Progenitor cell of endocrine pancreas (in vitro differentiated cells): ENCODE measurements at regions not wholly inside any gene's neighbourhood (a gene's known extent, or its start where the extent isn't known, plus 50 kb on each side); places are given as distances from the start of the nearest gene placed in this dataset.
A peak's percentile ranks its signal among the peaks of the same experiment; 100 is the strongest.

ENCODE experiments used
- DNase-seq: peaks from one replicate; pipeline ENCODE4 v3.0.0; 2021; ENCODE audit warnings: low spot score; ENCODE audit not compliant: unreplicated experiment
- H3K27ac Mint-ChIP-seq: 2 replicates; pipeline ENCODE4 v1.8.0; 2021; ENCODE audit warnings: mild to moderate bottlenecking, moderate library complexity, mixed read lengths
- H3K27me3 Mint-ChIP-seq: 2 replicates; pipeline ENCODE4 v1.8.0; 2021; ENCODE audit warnings: mixed read lengths
- H3K36me3 Mint-ChIP-seq: 2 replicates; pipeline ENCODE4 v1.8.0; 2022; ENCODE audit warnings: mixed read lengths; ENCODE audit not compliant: insufficient read depth
- H3K4me1 Mint-ChIP-seq: 2 replicates; pipeline ENCODE4 v1.8.0; 2021; ENCODE audit warnings: low read depth, mixed read lengths
- H3K4me3 Mint-ChIP-seq: 2 replicates; pipeline ENCODE4 v1.8.0; 2021; ENCODE audit warnings: low read depth, mild to moderate bottlenecking, moderate library complexity, mixed read lengths
- H3K9me3 Mint-ChIP-seq: 2 replicates; pipeline ENCODE4 v1.8.0; 2021; ENCODE audit warnings: low read depth, mixed read lengths
- TF ChIP-seq, protein P1 (sequence below): fragments of 200-600 bp; sonication (generic); IDR thresholded peaks from one replicate; pipeline ENCODE4 v1.5.0; 2021; ENCODE audit warnings: antibody characterized with exemption, mild to moderate bottlenecking; ENCODE audit not compliant: unreplicated experiment

DNA sequence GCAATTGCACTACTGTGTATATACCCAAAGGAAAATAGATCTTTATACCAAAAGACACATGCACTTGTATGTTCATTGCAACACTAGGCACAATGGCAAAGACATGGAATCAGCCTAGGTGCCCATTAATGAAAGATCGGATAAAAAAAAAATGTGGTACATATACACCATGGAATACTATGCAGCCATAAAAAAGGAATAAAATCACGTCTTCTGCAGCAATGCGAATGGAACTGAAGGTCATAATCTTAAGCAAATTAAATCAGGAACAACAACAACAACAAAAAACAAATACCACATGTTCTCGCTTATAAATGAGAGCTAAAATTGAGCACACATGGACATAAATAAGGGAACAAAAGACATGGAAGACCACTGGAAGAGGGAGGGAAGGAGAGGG is 266.7 kb upstream of the CDH18 start:
- Mint-ChIP-seq H3K27me3 (no peaks in the 10 kb centered on the region), H3K36me3 (no peaks in the 10 kb centered on the region), H3K4me3 (no peak overlapping the region), H3K4me1 (no peaks in the 10 kb centered on the region), H3K9me3 (peaks cover 17% of the 10 kb centered on the region), H3K27ac (no peak overlapping the region)
- TF ChIP-seq, protein P1, sequence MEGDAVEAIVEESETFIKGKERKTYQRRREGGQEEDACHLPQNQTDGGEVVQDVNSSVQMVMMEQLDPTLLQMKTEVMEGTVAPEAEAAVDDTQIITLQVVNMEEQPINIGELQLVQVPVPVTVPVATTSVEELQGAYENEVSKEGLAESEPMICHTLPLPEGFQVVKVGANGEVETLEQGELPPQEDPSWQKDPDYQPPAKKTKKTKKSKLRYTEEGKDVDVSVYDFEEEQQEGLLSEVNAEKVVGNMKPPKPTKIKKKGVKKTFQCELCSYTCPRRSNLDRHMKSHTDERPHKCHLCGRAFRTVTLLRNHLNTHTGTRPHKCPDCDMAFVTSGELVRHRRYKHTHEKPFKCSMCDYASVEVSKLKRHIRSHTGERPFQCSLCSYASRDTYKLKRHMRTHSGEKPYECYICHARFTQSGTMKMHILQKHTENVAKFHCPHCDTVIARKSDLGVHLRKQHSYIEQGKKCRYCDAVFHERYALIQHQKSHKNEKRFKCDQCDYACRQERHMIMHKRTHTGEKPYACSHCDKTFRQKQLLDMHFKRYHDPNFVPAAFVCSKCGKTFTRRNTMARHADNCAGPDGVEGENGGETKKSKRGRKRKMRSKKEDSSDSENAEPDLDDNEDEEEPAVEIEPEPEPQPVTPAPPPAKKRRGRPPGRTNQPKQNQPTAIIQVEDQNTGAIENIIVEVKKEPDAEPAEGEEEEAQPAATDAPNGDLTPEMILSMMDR = no peak
- DNase-seq = no peak

DNA sequence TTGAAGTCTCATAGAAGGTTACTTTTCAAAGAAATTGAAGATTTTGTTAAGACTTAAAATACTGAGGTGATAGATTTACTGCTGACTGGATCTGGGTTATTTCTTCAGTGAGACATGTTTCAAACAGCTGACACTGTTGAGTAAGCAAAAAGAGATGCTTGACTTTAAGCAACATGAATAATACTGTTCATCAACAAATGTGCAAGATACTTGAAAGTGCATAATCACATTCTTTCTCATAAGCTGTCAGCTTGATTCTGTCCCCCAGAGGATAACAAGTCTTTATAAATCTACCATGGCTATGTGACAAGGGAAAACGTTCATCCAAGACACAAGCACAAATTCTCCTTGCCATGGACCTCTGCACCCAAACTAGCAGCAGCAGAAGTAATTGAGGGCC is 260.1 kb upstream of the CDH18 start:
- Mint-ChIP-seq H3K27ac (no peak overlapping the region), H3K4me3 (no peak overlapping the region), H3K4me1 (no peaks in the 10 kb centered on the region), H3K9me3 (peaks cover 3% of the 10 kb centered on the region), H3K36me3 (no peaks in the 10 kb centered on the region), H3K27me3 (no peaks in the 10 kb centered on the region)
- no peak for DNase-seq
- TF ChIP-seq, protein P1 = no peak

DNA sequence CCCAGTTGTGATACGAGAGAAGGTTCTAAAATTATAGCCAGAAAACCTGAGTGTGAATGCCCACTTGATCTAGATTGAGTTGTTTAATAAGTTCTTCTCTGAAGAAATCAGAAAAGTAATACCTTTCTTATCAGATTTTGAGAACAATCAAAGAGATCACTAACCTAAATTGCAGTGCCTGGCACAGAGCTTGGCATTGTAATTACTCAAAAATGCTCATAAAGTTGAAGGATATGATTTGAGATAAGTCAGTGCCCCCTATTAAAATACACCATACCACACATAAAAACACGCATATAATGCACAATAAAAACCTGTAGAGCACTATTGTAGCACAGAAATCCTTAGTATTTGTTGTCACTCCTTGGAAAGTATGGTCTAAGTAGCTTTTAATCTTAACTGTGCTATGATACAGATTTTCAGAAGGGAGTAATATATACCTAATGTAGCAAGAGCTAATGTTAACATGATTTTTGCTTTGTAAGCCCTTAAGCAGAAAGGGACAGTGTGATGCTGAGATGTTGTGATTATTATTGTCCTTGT is 257.5 kb upstream of the CDH18 start:
- H3K4me1 Mint-ChIP-seq = no peaks in the 10 kb centered on the region
- TF ChIP-seq, protein P1 = no peak
- H3K27me3 Mint-ChIP-seq = no peaks in the 10 kb centered on the region
- no peak overlapping the region for H3K4me3 Mint-ChIP-seq
- no peak for DNase-seq
- H3K27ac Mint-ChIP-seq = no peak overlapping the region
- peaks cover 2% of the 10 kb centered on the region for H3K9me3 Mint-ChIP-seq
- no peaks in the 10 kb centered on the region for H3K36me3 Mint-ChIP-seq

DNA sequence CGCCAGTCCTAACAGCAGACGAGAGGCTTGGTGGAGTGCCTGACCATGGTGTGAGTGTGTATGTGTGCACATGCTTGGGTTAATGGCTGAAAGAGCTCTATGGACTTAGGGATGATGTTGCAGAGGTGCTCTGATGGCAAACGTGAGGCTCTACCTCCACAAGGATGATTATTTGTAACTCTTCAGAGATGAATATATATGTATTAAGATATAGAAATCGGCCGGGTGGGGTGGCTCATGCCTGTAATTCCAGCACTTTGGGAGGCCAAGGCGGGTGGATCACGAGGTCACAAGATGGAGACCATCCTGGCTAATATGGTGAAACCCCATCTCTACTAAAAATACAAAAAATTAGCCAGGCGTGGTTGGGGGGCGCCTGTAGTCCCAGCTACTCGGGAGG is 253.4 kb upstream of the CDH18 start:
- Mint-ChIP-seq H3K4me1 (no peaks in the 10 kb centered on the region), H3K36me3 (no peaks in the 10 kb centered on the region), H3K27me3 (no peaks in the 10 kb centered on the region), H3K4me3 (no peak overlapping the region), H3K27ac (no peak overlapping the region), H3K9me3 (peaks cover 3% of the 10 kb centered on the region)
- TF ChIP-seq, protein P1 = no peak
- no peak for DNase-seq

DNA sequence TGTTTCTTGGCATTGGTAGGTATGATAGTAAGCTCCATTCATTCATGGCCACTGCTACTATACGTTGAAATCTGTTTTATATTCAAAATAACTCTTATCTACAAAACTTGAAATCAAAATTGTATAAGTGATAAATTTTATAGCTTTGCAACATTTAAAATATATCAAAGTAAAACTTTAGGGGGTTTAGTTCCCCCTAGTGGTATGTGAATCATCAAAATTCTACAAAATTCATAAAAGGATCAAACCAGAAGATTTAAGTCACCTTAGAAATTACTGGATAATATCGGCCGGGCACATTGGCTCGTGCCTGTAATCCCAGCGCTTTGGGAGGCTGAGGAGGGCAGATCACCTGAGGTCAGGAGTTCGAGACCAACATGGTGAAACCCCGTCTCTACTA is 243.0 kb upstream of the CDH18 start:
- H3K9me3 Mint-ChIP-seq = peaks cover 6% of the 10 kb centered on the region
- TF ChIP-seq, protein P1 = peak; percentile 32
- no peaks in the 10 kb centered on the region for H3K4me1 Mint-ChIP-seq
- H3K4me3 Mint-ChIP-seq = no peak overlapping the region
- DNase-seq = no peak
- no peak overlapping the region for H3K27ac Mint-ChIP-seq
- H3K27me3 Mint-ChIP-seq = no peaks in the 10 kb centered on the region
- no peaks in the 10 kb centered on the region for H3K36me3 Mint-ChIP-seq
